WTC11 (cell line): ENCODE measurements at regions not wholly inside any gene's neighbourhood (a gene's known extent, or its start where the extent isn't known, plus 50 kb on each side); places are given as distances from the start of the nearest gene placed in this dataset.

ENCODE experiments used
- ATAC-seq: fragments of 200-7000 bp; cut with Tn5 transposase; 2 replicates; pipeline ENCODE4 v1.10.0; 2021; ENCODE audit warnings: mild to moderate bottlenecking, moderate library complexity
- CTCF ChIA-PET: fragments of 300-600 bp; sonication (Branson Sonifier 250); formaldehyde crosslinking; loops from one replicate; lab custom pipeline; 2021; ENCODE audit warnings: antibody characterized with exemption; lab: Charles Lee
- POLR2A ChIA-PET: fragments of 350-600 bp; sonication (Branson Sonifier 250); formaldehyde crosslinking; loops from one replicate; lab custom pipeline; 2021; ENCODE audit warnings: antibody characterized with exemption; lab: Charles Lee
- DNase-seq: peaks from one replicate; pipeline ENCODE4 v3.0.0; 2021; ENCODE audit warnings: low spot score
- H3K27ac Mint-ChIP-seq: 2 replicates; pipeline ENCODE4 v1.8.0; 2021; ENCODE audit warnings: mixed read lengths
- H3K27me3 Mint-ChIP-seq: 2 replicates; pipeline ENCODE4 v1.8.0; 2021; ENCODE audit warnings: low read depth, mild to moderate bottlenecking, moderate library complexity, mixed read lengths
- H3K36me3 Mint-ChIP-seq: 2 replicates; pipeline ENCODE4 v1.8.0; 2021; ENCODE audit warnings: mixed read lengths
- H3K4me1 Mint-ChIP-seq: 2 replicates; pipeline ENCODE4 v1.8.0; 2022; ENCODE audit warnings: mixed read lengths
- H3K4me3 Mint-ChIP-seq: 2 replicates; pipeline ENCODE4 v1.8.0; 2021; ENCODE audit warnings: mild to moderate bottlenecking, moderate library complexity, mixed read lengths
- H3K9me3 Mint-ChIP-seq: 2 replicates; pipeline ENCODE4 v1.8.0; 2021; ENCODE audit warnings: mixed read lengths
- ATF1 ChIP-seq: sonication (generic); formaldehyde crosslinking; IDR thresholded peaks from 2 replicates; pipeline ENCODE4 v1.8.1; 2023; ENCODE audit warnings: mild to moderate bottlenecking, moderate library complexity, missing genetic modification reagents
- GRHL2 ChIP-seq: fragments of 250-450 bp; sonication (Bioruptor Pico); IDR thresholded peaks from 2 replicates; pipeline ENCODE4 v1.8.0; 2022; ENCODE audit warnings: mild to moderate bottlenecking, moderate library complexity; ENCODE audit not compliant: insufficient replicate concordance, severe bottlenecking
- IRF2 ChIP-seq: sonication (generic); formaldehyde crosslinking; IDR thresholded peaks from 2 replicates; pipeline ENCODE4 v1.8.0; 2022; ENCODE audit warnings: low read depth, missing genetic modification reagents, borderline replicate concordance
- KAT7 ChIP-seq: sonication (generic); formaldehyde crosslinking; IDR thresholded peaks from 2 replicates; pipeline ENCODE4 v1.8.1; 2023; ENCODE audit warnings: missing genetic modification reagents, mild to moderate bottlenecking, borderline replicate concordance
- MYBL2 ChIP-seq: sonication (generic); formaldehyde crosslinking; IDR thresholded peaks from 2 replicates; pipeline ENCODE4 v1.8.1; 2023; ENCODE audit warnings: mild to moderate bottlenecking, moderate library complexity, missing genetic modification reagents
- NR3C1 ChIP-seq: sonication (generic); formaldehyde crosslinking; conservative IDR thresholded peaks from 2 replicates; pipeline ENCODE4 v1.8.1; 2023; ENCODE audit warnings: low read depth, mild to moderate bottlenecking, missing genetic modification reagents
- OVOL2 ChIP-seq: fragments of 250-450 bp; sonication (Bioruptor Pico); IDR thresholded peaks from 2 replicates; pipeline ENCODE4 v1.9.0; 2021; ENCODE audit warnings: mild to moderate bottlenecking, borderline replicate concordance
- SMAD4 ChIP-seq: sonication (generic); formaldehyde crosslinking; IDR thresholded peaks from 2 replicates; pipeline ENCODE4 v1.8.0; 2022; ENCODE audit warnings: mild to moderate bottlenecking, missing genetic modification reagents
- ZNF232 ChIP-seq: sonication (generic); formaldehyde crosslinking; IDR thresholded peaks from 2 replicates; pipeline ENCODE4 v1.8.0; 2022; ENCODE audit warnings: mild to moderate bottlenecking, missing genetic modification reagents
- ZNF423 ChIP-seq: fragments of 250-450 bp; sonication (Bioruptor Pico); IDR thresholded peaks from 2 replicates; pipeline ENCODE4 v2.1.2; 2022; ENCODE audit warnings: mild to moderate bottlenecking, moderate library complexity
- ZNF671 ChIP-seq: fragments of 250-450 bp; sonication (Bioruptor Pico); IDR thresholded peaks from 2 replicates; pipeline ENCODE4 v1.8.0; 2021; ENCODE audit warnings: mild to moderate bottlenecking
- TF ChIP-seq, protein P1 (sequence below): fragments of 200-600 bp; IDR thresholded peaks from 2 replicates; pipeline ENCODE4 v1.8.0; 2022; ENCODE audit warnings: antibody characterized with exemption
- TF ChIP-seq, protein P2 (sequence below): sonication (generic); formaldehyde crosslinking; IDR thresholded peaks from 2 replicates; pipeline ENCODE4 v1.8.0; 2022; ENCODE audit warnings: mild to moderate bottlenecking, missing genetic modification reagents
- TF ChIP-seq, protein P3 (sequence below): sonication (generic); formaldehyde crosslinking; IDR thresholded peaks from 2 replicates; pipeline ENCODE4 v1.8.1; 2023; ENCODE audit warnings: mild to moderate bottlenecking, missing genetic modification reagents
- TF ChIP-seq, protein P4 (sequence below): fragments of 250-450 bp; sonication (Bioruptor Pico); IDR thresholded peaks from 2 replicates; pipeline ENCODE4 v1.9.0; 2021; ENCODE audit warnings: mild to moderate bottlenecking
- TF ChIP-seq, protein P5 (sequence below): sonication (generic); formaldehyde crosslinking; IDR thresholded peaks from 2 replicates; pipeline ENCODE4 v1.8.1; 2023; ENCODE audit warnings: mild to moderate bottlenecking, moderate library complexity, missing genetic modification reagents
- TF ChIP-seq, protein P6 (sequence below): sonication (generic); formaldehyde crosslinking; IDR thresholded peaks from 2 replicates; pipeline ENCODE4 v1.8.1; 2022; ENCODE audit warnings: low read depth, mild to moderate bottlenecking, moderate library complexity, missing genetic modification reagents, borderline replicate concordance
- TF ChIP-seq, protein P7 (sequence below): sonication (generic); formaldehyde crosslinking; IDR thresholded peaks from 2 replicates; pipeline ENCODE4 v1.8.1; 2022; ENCODE audit warnings: mild to moderate bottlenecking, moderate library complexity, missing genetic modification reagents
- TF ChIP-seq, protein P8 (sequence below): sonication (generic); formaldehyde crosslinking; IDR thresholded peaks from 2 replicates; pipeline ENCODE4 v1.8.0; 2022; ENCODE audit warnings: mild to moderate bottlenecking, missing genetic modification reagents
- TF ChIP-seq, protein P9 (sequence below): sonication (generic); formaldehyde crosslinking; IDR thresholded peaks from 2 replicates; pipeline ENCODE4 v1.8.1; 2022; ENCODE audit warnings: low read depth, missing genetic modification reagents, borderline replicate concordance
- TF ChIP-seq, protein P10 (sequence below): sonication (generic); formaldehyde crosslinking; IDR thresholded peaks from 2 replicates; pipeline ENCODE4 v1.8.1; 2023; ENCODE audit warnings: mild to moderate bottlenecking, missing genetic modification reagents, moderate library complexity

DNA sequence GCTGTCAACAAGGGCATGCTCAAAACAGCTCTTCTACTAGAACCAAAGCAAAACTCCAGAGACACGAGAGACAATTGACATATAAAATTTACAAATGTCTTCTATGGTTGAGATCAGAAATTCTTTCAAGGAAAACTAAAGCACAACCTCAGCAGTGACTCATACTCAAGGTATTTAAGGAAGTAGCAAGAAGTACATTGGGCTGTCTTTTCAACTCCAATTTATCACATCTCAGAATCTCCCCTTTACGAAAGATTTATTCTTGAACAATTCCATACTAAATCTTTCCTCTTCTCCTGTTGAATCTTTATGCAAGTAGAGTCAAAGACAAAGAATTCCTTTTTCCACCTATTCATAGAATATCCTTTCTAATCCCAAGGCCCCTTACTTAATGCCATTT, 324.0 kb downstream of the IRS1 start (continued):
- TF ChIP-seq, protein P1, sequence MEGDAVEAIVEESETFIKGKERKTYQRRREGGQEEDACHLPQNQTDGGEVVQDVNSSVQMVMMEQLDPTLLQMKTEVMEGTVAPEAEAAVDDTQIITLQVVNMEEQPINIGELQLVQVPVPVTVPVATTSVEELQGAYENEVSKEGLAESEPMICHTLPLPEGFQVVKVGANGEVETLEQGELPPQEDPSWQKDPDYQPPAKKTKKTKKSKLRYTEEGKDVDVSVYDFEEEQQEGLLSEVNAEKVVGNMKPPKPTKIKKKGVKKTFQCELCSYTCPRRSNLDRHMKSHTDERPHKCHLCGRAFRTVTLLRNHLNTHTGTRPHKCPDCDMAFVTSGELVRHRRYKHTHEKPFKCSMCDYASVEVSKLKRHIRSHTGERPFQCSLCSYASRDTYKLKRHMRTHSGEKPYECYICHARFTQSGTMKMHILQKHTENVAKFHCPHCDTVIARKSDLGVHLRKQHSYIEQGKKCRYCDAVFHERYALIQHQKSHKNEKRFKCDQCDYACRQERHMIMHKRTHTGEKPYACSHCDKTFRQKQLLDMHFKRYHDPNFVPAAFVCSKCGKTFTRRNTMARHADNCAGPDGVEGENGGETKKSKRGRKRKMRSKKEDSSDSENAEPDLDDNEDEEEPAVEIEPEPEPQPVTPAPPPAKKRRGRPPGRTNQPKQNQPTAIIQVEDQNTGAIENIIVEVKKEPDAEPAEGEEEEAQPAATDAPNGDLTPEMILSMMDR: no peak
- TF ChIP-seq GRHL2: no peak
- TF ChIP-seq, protein P2, sequence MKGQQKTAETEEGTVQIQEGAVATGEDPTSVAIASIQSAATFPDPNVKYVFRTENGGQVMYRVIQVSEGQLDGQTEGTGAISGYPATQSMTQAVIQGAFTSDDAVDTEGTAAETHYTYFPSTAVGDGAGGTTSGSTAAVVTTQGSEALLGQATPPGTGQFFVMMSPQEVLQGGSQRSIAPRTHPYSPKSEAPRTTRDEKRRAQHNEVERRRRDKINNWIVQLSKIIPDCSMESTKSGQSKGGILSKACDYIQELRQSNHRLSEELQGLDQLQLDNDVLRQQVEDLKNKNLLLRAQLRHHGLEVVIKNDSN (CRISPR knock-in tag): no peak
- TF ChIP-seq, protein P3, sequence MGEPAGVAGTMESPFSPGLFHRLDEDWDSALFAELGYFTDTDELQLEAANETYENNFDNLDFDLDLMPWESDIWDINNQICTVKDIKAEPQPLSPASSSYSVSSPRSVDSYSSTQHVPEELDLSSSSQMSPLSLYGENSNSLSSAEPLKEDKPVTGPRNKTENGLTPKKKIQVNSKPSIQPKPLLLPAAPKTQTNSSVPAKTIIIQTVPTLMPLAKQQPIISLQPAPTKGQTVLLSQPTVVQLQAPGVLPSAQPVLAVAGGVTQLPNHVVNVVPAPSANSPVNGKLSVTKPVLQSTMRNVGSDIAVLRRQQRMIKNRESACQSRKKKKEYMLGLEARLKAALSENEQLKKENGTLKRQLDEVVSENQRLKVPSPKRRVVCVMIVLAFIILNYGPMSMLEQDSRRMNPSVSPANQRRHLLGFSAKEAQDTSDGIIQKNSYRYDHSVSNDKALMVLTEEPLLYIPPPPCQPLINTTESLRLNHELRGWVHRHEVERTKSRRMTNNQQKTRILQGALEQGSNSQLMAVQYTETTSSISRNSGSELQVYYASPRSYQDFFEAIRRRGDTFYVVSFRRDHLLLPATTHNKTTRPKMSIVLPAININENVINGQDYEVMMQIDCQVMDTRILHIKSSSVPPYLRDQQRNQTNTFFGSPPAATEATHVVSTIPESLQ (CRISPR knock-in tag): no peak
- TF ChIP-seq OVOL2: no peak
- TF ChIP-seq, protein P4, sequence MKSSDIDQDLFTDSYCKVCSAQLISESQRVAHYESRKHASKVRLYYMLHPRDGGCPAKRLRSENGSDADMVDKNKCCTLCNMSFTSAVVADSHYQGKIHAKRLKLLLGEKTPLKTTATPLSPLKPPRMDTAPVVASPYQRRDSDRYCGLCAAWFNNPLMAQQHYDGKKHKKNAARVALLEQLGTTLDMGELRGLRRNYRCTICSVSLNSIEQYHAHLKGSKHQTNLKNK (CRISPR knock-in tag): no peak
- TF ChIP-seq, protein P5, sequence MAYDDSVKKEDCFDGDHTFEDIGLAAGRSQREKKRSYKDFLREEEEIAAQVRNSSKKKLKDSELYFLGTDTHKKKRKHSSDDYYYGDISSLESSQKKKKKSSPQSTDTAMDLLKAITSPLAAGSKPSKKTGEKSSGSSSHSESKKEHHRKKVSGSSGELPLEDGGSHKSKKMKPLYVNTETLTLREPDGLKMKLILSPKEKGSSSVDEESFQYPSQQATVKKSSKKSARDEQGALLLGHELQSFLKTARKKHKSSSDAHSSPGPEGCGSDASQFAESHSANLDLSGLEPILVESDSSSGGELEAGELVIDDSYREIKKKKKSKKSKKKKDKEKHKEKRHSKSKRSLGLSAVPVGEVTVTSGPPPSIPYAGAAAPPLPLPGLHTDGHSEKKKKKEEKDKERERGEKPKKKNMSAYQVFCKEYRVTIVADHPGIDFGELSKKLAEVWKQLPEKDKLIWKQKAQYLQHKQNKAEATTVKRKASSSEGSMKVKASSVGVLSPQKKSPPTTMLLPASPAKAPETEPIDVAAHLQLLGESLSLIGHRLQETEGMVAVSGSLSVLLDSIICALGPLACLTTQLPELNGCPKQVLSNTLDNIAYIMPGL (CRISPR knock-in tag): no peak
- TF ChIP-seq IRF2 (CRISPR knock-in tag): no peak

DNA sequence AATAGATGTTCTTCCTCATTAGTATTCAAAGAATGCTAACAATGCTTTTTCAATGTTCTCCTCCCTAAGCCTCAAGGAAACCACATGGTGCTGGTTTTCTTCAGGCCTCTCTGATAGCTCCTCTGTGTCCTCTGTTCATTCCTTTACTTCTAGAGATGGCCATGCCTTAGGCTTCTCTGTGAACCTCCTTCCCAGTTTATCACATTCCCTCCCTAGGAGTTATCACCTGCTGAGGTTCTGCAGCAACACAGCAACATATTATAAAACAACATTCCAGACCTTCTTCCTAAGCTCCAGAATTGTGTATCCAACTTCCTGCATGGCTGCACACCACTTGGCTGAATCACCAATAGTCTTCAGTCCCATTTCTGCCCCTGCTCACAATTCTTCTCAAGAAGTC, 325.5 kb downstream of the IRS1 start:
- Mint-ChIP-seq H3K4me1 (peaks cover 22% of the 10 kb centered on the region), H3K27me3 (no peaks in the 10 kb centered on the region), H3K4me3 (no peak overlapping the region), H3K27ac (no peak overlapping the region), H3K36me3 (peaks cover 21% of the 10 kb centered on the region), H3K9me3 (peaks cover 31% of the 10 kb centered on the region)
- ATAC-seq (no peak), DNase-seq (no peak)
- CTCF ChIA-PET: no interaction called here
- POLR2A ChIA-PET: no interaction called here
- TF ChIP-seq ZNF423 (CRISPR knock-in tag) (no peak), SMAD4 (CRISPR knock-in tag) (no peak), NR3C1 (no peak), ZNF671 (CRISPR knock-in tag) (no peak), GRHL2 (no peak), ATF1 (CRISPR knock-in tag) (no peak), ZNF232 (CRISPR knock-in tag) (no peak), MYBL2 (no peak), KAT7 (CRISPR knock-in tag) (no peak)
- TF ChIP-seq, protein P6, sequence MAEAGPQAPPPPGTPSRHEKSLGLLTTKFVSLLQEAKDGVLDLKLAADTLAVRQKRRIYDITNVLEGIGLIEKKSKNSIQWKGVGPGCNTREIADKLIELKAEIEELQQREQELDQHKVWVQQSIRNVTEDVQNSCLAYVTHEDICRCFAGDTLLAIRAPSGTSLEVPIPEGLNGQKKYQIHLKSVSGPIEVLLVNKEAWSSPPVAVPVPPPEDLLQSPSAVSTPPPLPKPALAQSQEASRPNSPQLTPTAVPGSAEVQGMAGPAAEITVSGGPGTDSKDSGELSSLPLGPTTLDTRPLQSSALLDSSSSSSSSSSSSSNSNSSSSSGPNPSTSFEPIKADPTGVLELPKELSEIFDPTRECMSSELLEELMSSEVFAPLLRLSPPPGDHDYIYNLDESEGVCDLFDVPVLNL (CRISPR knock-in tag): no peak
- TF ChIP-seq, protein P7, sequence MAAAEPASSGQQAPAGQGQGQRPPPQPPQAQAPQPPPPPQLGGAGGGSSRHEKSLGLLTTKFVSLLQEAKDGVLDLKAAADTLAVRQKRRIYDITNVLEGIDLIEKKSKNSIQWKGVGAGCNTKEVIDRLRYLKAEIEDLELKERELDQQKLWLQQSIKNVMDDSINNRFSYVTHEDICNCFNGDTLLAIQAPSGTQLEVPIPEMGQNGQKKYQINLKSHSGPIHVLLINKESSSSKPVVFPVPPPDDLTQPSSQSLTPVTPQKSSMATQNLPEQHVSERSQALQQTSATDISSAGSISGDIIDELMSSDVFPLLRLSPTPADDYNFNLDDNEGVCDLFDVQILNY (CRISPR knock-in tag): no peak
- TF ChIP-seq, protein P8, sequence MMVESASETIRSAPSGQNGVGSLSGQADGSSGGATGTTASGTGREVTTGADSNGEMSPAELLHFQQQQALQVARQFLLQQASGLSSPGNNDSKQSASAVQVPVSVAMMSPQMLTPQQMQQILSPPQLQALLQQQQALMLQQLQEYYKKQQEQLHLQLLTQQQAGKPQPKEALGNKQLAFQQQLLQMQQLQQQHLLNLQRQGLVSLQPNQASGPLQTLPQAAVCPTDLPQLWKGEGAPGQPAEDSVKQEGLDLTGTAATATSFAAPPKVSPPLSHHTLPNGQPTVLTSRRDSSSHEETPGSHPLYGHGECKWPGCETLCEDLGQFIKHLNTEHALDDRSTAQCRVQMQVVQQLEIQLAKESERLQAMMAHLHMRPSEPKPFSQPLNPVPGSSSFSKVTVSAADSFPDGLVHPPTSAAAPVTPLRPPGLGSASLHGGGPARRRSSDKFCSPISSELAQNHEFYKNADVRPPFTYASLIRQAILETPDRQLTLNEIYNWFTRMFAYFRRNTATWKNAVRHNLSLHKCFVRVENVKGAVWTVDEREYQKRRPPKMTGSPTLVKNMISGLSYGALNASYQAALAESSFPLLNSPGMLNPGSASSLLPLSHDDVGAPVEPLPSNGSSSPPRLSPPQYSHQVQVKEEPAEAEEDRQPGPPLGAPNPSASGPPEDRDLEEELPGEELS: no peak
- TF ChIP-seq, protein P9, sequence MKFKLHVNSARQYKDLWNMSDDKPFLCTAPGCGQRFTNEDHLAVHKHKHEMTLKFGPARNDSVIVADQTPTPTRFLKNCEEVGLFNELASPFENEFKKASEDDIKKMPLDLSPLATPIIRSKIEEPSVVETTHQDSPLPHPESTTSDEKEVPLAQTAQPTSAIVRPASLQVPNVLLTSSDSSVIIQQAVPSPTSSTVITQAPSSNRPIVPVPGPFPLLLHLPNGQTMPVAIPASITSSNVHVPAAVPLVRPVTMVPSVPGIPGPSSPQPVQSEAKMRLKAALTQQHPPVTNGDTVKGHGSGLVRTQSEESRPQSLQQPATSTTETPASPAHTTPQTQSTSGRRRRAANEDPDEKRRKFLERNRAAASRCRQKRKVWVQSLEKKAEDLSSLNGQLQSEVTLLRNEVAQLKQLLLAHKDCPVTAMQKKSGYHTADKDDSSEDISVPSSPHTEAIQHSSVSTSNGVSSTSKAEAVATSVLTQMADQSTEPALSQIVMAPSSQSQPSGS (CRISPR knock-in tag): no peak
- TF ChIP-seq, protein P1: no peak
- TF ChIP-seq, protein P10, sequence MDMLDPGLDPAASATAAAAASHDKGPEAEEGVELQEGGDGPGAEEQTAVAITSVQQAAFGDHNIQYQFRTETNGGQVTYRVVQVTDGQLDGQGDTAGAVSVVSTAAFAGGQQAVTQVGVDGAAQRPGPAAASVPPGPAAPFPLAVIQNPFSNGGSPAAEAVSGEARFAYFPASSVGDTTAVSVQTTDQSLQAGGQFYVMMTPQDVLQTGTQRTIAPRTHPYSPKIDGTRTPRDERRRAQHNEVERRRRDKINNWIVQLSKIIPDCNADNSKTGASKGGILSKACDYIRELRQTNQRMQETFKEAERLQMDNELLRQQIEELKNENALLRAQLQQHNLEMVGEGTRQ (CRISPR knock-in tag): no peak
